ENCODE measurements at regions not wholly inside any gene's neighbourhood (a gene's known extent, or its start where the extent isn't known, plus 50 kb on each side); places are given as distances from the start of the nearest gene placed in this dataset.

DNA sequence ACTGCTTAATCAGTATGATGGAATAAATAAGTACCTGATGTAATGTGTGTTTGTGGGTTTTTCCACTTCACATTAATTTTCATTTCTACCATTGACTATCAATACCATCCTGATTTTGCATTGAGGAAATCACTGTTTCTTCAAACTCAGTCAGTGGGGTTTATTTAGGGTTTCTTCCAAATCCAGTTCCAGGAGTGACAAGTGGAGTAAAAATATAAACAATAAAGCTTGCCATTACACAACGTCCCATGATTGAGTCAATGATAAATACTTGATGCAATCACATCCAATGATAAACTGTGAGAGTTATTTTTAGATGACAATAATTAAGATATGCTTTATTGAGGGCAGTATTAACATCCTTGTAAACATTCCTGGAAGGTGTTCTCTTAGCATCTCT is 1037.4 kb upstream of the GJE1 start:
- Histone ChIP-seq H4K20me1 (ENCODE audit: insufficient read depth) (no peaks in the 10 kb centered on the region), H3K4me3 (no peak overlapping the region), H3K9me3 (ENCODE audit: insufficient read depth, low read depth) (0 out of 2 replicates have a peak, but pooled peaks cover 4% of the 10 kb centered on the region), H3K27me3 (ENCODE audit: insufficient read depth, low read depth) (no peaks in the 10 kb centered on the region), H3K79me2 (ENCODE audit: low read depth) (no peaks in the 10 kb centered on the region), H3K36me3 (ENCODE audit: low read depth) (no peaks in the 10 kb centered on the region), H3F3A (ENCODE audit: insufficient read depth, low read depth) (no peaks in the 10 kb centered on the region), H3K27ac (no peak overlapping the region), H3K9me2 (ENCODE audit: insufficient read depth) (no peaks in the 10 kb centered on the region; the same call in 1 of the 2 replicates), H3K4me1 (replicated peaks; ENCODE audit: insufficient read depth) (no peaks in the 10 kb centered on the region), H3K4me2 (no peak overlapping the region), H2AFZ (no peak overlapping the region)
- TF ChIP-seq CTCF (conservative IDR thresholded peaks at IDR 0.05) (no peak), EZH2 (IDR thresholded peaks at IDR 0.05; ENCODE audit: low read depth) (no peak)
- no TSS peak for BruUV-seq (replicated peaks)
- ChIA-PET POLR2A (ENCODE audit: unreplicated experiment) (no interaction called here), CTCF (no interaction called here)
- intact Hi-C loops (cut with micrococcal nuclease; ENCODE audit: unreplicated experiment): no loop called here
- DNase-seq: no peak

DNA sequence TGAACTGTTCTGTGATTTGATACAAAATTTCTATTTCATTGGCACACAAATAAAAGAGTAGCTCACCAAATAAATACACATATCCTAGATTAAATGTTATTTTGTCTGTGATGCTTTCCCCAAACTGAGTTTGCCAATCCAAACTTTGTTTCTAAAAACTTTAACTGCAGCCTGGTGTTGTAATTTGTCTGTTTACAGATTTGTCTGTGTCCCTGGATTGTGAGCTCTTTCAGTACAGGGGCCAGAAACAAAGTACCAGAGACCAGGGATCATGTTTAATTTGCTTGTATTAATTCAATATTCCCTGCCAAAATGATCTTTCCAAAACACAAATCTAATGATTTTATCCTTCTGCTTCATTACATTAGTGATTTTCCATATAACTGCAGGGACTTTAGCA is 1044.6 kb upstream of the GJE1 start:
- no peak for DNase-seq
- intact Hi-C loops (cut with micrococcal nuclease; ENCODE audit: unreplicated experiment): no loop called here
- H4K20me1 ChIP-seq (ENCODE audit: insufficient read depth): no peaks in the 10 kb centered on the region
- H3K79me2 ChIP-seq (ENCODE audit: low read depth): no peaks in the 10 kb centered on the region
- H3K36me3 ChIP-seq (ENCODE audit: low read depth): no peaks in the 10 kb centered on the region
- H3K4me2 ChIP-seq: no peak overlapping the region
- no peaks in the 10 kb centered on the region for H3K4me1 ChIP-seq (replicated peaks; ENCODE audit: insufficient read depth)
- no peak for TF ChIP-seq CTCF (conservative IDR thresholded peaks at IDR 0.05)
- TF ChIP-seq EZH2 (IDR thresholded peaks at IDR 0.05; ENCODE audit: low read depth): no peak
- no peaks in the 10 kb centered on the region for H3K9me2 ChIP-seq (ENCODE audit: insufficient read depth)
- POLR2A ChIA-PET (ENCODE audit: unreplicated experiment): no interaction called here
- no peaks in the 10 kb centered on the region for H3F3A ChIP-seq (ENCODE audit: insufficient read depth, low read depth)
- no TSS peak for BruUV-seq (replicated peaks)
- H3K9me3 ChIP-seq (ENCODE audit: insufficient read depth, low read depth): no peaks in the 10 kb centered on the region
- CTCF ChIA-PET: no interaction called here
- H3K4me3 ChIP-seq: no peak overlapping the region
- no peak overlapping the region for H3K27ac ChIP-seq
- no peaks in the 10 kb centered on the region for H3K27me3 ChIP-seq (ENCODE audit: insufficient read depth, low read depth)
- 0 out of 2 replicates have a peak overlapping the region, but pooled peaks have one; percentile 33 for H2AFZ ChIP-seq

DNA sequence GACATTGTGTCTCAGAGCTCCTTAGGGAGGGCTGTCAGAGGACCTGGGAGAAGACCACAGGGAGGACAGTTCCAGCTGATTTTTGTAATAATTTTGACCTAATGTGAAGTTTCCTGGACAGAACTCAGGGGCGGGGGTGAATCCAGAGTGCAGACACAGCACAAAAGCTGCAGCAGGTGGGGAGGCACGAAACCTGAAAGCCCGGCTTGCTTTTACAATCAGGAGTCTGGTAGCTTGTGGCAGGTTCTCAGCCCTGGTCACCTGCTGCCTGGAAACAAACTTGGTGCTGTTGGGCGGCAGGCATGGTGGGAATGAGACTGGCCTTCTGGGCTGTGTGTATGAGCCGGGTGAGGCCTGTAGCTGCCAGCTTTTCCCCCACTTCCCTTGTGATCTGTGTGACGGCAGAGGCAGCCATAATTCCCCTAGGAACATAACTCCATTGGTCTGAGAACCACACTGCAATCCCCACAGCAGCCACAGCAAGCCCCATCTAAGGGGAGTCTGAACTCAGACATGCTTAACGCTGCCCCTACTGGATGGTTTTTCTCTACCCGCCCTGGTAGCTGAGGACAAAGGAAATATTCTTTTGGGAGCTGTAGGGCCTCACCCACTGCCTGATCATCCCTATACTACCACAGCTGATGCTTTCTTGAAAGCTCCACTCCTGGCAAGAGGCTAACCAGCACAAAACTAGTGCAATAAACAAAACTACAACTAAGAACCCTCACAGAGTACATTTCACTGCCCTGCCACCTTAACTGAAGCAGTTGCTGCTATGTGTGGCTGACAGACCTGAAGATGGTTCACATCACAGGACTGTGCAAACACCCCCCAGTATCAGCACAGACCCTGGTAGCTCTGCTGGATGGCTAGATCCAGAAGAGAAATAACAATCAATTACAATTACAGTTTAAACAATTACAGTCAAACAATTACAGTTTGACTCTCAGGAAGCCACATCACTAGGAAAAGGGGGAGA is 1055.1 kb upstream of the GJE1 start:
- ChIA-PET POLR2A (ENCODE audit: unreplicated experiment) (no interaction called here), CTCF (no interaction called here)
- no peaks in the 10 kb centered on the region for H4K20me1 ChIP-seq (ENCODE audit: insufficient read depth)
- no peak overlapping the region for H3K4me2 ChIP-seq
- DNase-seq: peak in 1 of 2 experiments; percentile 7
- no peaks in the 10 kb centered on the region for H3K4me1 ChIP-seq (replicated peaks; ENCODE audit: insufficient read depth)
- no peak overlapping the region for H3K27ac ChIP-seq
- no peaks in the 10 kb centered on the region for H3F3A ChIP-seq (ENCODE audit: insufficient read depth, low read depth)
- no peak; the same call in 1 of the 2 replicates for TF ChIP-seq CTCF (conservative IDR thresholded peaks at IDR 0.05)
- no peak for TF ChIP-seq EZH2 (IDR thresholded peaks at IDR 0.05; ENCODE audit: low read depth)
- H3K27me3 ChIP-seq (ENCODE audit: insufficient read depth, low read depth): no peaks in the 10 kb centered on the region
- no peak overlapping the region for H3K4me3 ChIP-seq
- H3K36me3 ChIP-seq (ENCODE audit: low read depth): no peaks in the 10 kb centered on the region
- H2AFZ ChIP-seq: no peak overlapping the region
- BruUV-seq (replicated peaks): no TSS peak
- no peaks in the 10 kb centered on the region for H3K79me2 ChIP-seq (ENCODE audit: low read depth)
- no peaks in the 10 kb centered on the region for H3K9me2 ChIP-seq (ENCODE audit: insufficient read depth)
- intact Hi-C loops (cut with micrococcal nuclease; ENCODE audit: unreplicated experiment): no loop called here
- H3K9me3 ChIP-seq (ENCODE audit: insufficient read depth, low read depth): no peaks in the 10 kb centered on the region

All from PC-9 (cell line).